ENCODE measurements at regions not wholly inside any gene's neighbourhood (a gene's known extent, or its start where the extent isn't known, plus 50 kb on each side); places are given as distances from the start of the nearest gene placed in this dataset.

GRCh38 chr6:115194981-115195638, 852.3 kb upstream of the HS3ST5 start:
- Histone ChIP-seq H3K9ac (ENCODE audit: insufficient read depth, low read length, poor library complexity, severe bottlenecking) (no peak overlapping the region), H3K9me3 (replicated peaks in 1 of 2; ENCODE audit: control insufficient read depth in 1 of 2, insufficient read depth in 1 of 2, low read length in 2 of 2) (peaks cover 0 to 8% of the 10 kb centered on the region in 2 donors), H3K36me3 (replicated peaks in 1 of 2; ENCODE audit: control insufficient read depth in 1 of 2, insufficient read depth in 2 of 2, low read length in 2 of 2) (no peaks in the 10 kb centered on the region), H3K79me2 (ENCODE audit: insufficient read depth, low read length) (no peaks in the 10 kb centered on the region), H3K27me3 (ENCODE audit: control insufficient read depth in 2 of 2, insufficient read depth in 2 of 2, low read length in 2 of 2) (no peaks in the 10 kb centered on the region), H4K20me1 (ENCODE audit: insufficient read depth, low read length) (no peaks in the 10 kb centered on the region), H3K4me1 (ENCODE audit: control insufficient read depth in 1 of 2, insufficient read depth in 2 of 2, low read length in 2 of 2) (no peaks in the 10 kb centered on the region), H3K4me2 (replicated peaks; ENCODE audit: extremely low read depth, low read length, poor library complexity, severe bottlenecking) (no peak overlapping the region), H3K27ac (ENCODE audit: low read depth in 1 of 2, low read length in 2 of 2) (no peak overlapping the region), H3K4me3 (replicated peaks in 1 of 3; ENCODE audit: low read depth in 2 of 3, low read length in 3 of 3) (no peak overlapping the region), H2AFZ (ENCODE audit: insufficient read depth, low read depth, low read length, poor library complexity, severe bottlenecking) (no peak overlapping the region)
- TF ChIP-seq, protein P1, sequence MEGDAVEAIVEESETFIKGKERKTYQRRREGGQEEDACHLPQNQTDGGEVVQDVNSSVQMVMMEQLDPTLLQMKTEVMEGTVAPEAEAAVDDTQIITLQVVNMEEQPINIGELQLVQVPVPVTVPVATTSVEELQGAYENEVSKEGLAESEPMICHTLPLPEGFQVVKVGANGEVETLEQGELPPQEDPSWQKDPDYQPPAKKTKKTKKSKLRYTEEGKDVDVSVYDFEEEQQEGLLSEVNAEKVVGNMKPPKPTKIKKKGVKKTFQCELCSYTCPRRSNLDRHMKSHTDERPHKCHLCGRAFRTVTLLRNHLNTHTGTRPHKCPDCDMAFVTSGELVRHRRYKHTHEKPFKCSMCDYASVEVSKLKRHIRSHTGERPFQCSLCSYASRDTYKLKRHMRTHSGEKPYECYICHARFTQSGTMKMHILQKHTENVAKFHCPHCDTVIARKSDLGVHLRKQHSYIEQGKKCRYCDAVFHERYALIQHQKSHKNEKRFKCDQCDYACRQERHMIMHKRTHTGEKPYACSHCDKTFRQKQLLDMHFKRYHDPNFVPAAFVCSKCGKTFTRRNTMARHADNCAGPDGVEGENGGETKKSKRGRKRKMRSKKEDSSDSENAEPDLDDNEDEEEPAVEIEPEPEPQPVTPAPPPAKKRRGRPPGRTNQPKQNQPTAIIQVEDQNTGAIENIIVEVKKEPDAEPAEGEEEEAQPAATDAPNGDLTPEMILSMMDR (IDR thresholded peaks at IDR 0.05): no peak
- Mint-ChIP-seq H3K4me1 (no peaks in the 10 kb centered on the region), H3K9me3 (peaks cover 0 to 11% (median 2%) of the 10 kb centered on the region in 7 donors), H3K36me3 (no peaks in the 10 kb centered on the region), H3K4me3 (no peak overlapping the region), H3K27ac (no peak overlapping the region), H3K27me3 (ENCODE audit: low read depth in 3 of 3) (no peaks in the 10 kb centered on the region)
- DNase-seq: no peak
- 71% methylated on average over 1 of the region's 2 CpGs for WGBS (ENCODE audit: insufficient coverage)
- intact Hi-C loops (cut with micrococcal nuclease): no loop called here

- H4K20me1 ChIP-seq (ENCODE audit: insufficient read depth, low read length): no peaks in the 10 kb centered on the region
- no peak overlapping the region for H3K27ac ChIP-seq (ENCODE audit: low read depth in 1 of 2, low read length in 2 of 2)
- Mint-ChIP-seq H3K27ac (no peak overlapping the region), H3K9me3 (peaks cover 0 to 6% (median 3%) of the 10 kb centered on the region in 7 donors), H3K4me3 (no peak overlapping the region), H3K4me1 (no peaks in the 10 kb centered on the region), H3K27me3 (ENCODE audit: low read depth in 3 of 3) (no peaks in the 10 kb centered on the region), H3K36me3 (no peaks in the 10 kb centered on the region)
- intact Hi-C loops (cut with micrococcal nuclease): no loop called here
- TF ChIP-seq, protein P1 (IDR thresholded peaks at IDR 0.05): no peak
- H3K9me3 ChIP-seq (replicated peaks in 1 of 2; ENCODE audit: control insufficient read depth in 1 of 2, insufficient read depth in 1 of 2, low read length in 2 of 2): peaks cover 0 to 5% of the 10 kb centered on the region in 2 donors
- H3K4me3 ChIP-seq (replicated peaks in 1 of 3; ENCODE audit: low read depth in 2 of 3, low read length in 3 of 3): no peak overlapping the region
- H3K4me2 ChIP-seq (replicated peaks; ENCODE audit: extremely low read depth, low read length, poor library complexity, severe bottlenecking): no peak overlapping the region
- DNase-seq: no peak
- no peaks in the 10 kb centered on the region for H3K36me3 ChIP-seq (replicated peaks in 1 of 2; ENCODE audit: control insufficient read depth in 1 of 2, insufficient read depth in 2 of 2, low read length in 2 of 2)
- no peak overlapping the region for H3K9ac ChIP-seq (ENCODE audit: insufficient read depth, low read length, poor library complexity, severe bottlenecking)
- no peaks in the 10 kb centered on the region for H3K27me3 ChIP-seq (ENCODE audit: control insufficient read depth in 2 of 2, insufficient read depth in 2 of 2, low read length in 2 of 2)
- no peak overlapping the region for H2AFZ ChIP-seq (ENCODE audit: insufficient read depth, low read depth, low read length, poor library complexity, severe bottlenecking)
- H3K4me1 ChIP-seq (ENCODE audit: control insufficient read depth in 1 of 2, insufficient read depth in 2 of 2, low read length in 2 of 2): no peaks in the 10 kb centered on the region
- no peaks in the 10 kb centered on the region for H3K79me2 ChIP-seq (ENCODE audit: insufficient read depth, low read length)
- WGBS (ENCODE audit: insufficient coverage): no CpG with 5 or more reads among the region's 1 CpG
Observed at GRCh38 chr6:115191989-115192388, 849.2 kb upstream of the HS3ST5 start.
